ENCODE measurements at regions not wholly inside any gene's neighbourhood (a gene's known extent, or its start where the extent isn't known, plus 50 kb on each side); places are given as distances from the start of the nearest gene placed in this dataset.
"Not testable (repeated sequence)": the region's sequence is repeated elsewhere in the genome, so short reads cannot be mapped to it uniquely, and the experiment has no call there.

DNA sequence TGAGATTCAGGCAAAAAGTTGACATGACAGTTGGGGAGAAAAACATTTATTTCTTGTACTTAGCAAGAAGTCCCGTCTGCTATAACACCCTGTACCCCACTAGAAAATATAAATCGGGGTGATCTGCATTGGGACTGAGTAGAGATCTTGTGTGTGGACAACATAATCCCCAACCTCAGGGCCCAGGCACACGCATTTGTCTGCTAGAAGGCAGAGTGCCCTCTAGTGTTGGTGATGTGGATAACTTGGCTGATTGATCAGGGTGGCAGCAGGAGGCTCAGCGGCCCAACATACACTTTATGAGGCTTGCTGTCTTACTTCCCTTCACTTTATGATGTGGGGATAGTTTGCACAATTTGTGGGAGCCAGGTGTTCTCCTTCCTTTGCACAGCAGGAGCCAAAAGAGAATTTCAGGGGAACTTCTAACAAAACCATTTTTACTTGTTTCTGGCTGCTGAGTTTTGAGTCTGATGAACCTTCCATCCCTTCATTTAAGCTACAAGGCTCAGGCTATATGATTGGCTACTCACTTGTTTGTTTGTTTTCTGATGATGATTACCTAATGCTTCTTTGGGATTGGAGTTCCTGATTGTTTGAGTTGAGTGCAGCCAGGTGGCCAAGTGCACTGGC lies 263.2 kb downstream of the DMAC1 start:
- DNase-seq: peak; percentile 81

- no peak for DNase-seq
Observed at GRCh38 chr9:7534211-7534935, 265.2 kb downstream of the DMAC1 start.

- DNase-seq: no peak
Observed at GRCh38 chr9:7533376-7534090, 266.0 kb downstream of the DMAC1 start.

DNA sequence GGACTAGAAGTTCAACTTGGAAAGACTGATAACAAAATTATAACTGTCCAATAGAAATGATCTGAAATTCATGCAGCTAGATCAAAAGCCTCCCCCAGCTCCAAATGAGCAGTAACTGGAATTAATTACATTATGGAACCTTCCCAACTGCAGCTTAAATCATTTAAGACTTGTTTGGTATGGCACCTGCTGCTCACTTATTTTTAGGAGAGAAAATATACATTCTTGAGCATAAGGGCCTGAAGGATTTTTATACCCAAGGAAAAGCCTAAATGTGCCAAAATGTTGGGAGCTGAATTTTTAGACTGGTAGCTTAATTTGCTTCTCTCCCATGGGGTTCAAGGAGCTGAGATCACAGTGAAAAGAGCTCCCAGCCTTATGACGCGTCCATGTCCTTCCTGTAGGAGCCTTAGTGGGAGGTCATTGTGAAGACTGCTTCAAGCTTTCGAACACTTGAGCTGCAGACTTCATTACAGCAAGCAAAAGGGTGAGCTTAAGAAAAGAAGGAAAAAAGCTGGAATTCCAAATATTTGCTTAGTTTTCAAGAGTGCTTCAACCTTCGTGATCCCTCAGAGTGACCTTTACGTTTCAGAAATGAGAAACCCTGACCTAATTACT lies 276.0 kb downstream of the DMAC1 start:
- DNase-seq: no peak

GRCh38 chr9:7520396-7520795 lies 279.2 kb downstream of the DMAC1 start:
- no peak for DNase-seq

- DNase-seq: no peak
Observed at GRCh38 chr9:7516376-7516775, 283.2 kb downstream of the DMAC1 start.

- DNase-seq: no peak
Observed at GRCh38 chr9:7510199-7510598, 289.4 kb downstream of the DMAC1 start.

GRCh38 chr9:7509576-7510145 lies 289.9 kb downstream of the DMAC1 start:
- DNase-seq: no peak

- no peak for DNase-seq
Observed at GRCh38 chr9:7508516-7508915, 291.1 kb downstream of the DMAC1 start.

DNA sequence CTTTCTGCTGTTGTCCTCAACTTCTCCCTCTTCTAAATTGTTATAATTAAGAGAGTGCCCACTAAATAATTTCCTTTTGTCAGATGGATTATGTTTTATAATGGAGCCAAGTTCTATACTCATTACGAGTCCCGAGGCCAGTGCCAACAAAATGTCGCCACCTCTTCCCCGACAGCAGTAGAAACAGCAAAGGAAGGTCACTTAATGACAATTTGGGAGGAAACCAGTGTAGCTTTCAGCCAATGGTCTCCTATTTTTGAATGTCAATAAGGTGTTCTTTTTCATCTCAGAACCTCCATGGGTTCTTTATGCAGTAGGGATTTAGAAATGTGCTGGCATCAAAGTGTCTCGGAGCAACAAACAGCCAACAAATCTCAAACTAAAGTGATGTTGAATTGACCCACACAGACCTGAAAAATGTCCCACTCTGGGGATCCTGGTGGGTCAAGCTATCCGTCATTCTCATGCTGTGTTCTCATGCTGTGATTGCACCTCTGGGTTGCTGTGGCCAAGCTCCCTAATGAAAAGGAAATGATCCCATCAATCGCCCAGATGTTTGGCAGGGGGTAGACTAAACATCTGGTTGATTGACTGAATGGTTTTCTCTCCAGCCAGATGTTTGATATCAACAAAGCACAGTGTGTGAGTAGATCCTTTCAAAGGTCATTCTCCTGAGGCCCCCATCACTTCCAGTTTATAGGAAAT lies 291.9 kb downstream of the DMAC1 start:
- DNase-seq: no peak

- no peak for DNase-seq
Observed at GRCh38 chr9:7507026-7507425, 292.6 kb downstream of the DMAC1 start.

DNA sequence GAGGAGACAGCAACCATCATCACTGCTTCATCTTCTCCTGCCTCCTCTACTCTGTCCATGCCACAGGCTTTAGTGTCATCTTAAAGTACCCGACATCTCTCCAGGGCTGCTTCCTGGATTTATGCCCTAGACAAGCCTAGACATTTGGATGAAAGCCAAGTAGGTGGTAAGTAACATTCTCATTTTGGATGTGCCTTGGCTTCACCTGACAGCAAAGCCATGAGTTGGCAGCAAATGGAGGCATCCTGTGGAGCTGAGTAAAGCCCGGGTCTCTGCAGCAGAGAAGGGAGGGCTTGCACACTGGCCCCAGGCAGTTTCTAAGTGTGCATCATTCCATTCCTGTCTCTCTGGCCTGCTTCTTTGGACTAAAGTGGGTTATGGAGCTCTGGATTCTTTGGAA lies 299.1 kb downstream of the DMAC1 start:
- no peak for DNase-seq

GRCh38 chr9:7491641-7492040 lies 307.9 kb downstream of the DMAC1 start:
- DNase-seq: no peak

DNA sequence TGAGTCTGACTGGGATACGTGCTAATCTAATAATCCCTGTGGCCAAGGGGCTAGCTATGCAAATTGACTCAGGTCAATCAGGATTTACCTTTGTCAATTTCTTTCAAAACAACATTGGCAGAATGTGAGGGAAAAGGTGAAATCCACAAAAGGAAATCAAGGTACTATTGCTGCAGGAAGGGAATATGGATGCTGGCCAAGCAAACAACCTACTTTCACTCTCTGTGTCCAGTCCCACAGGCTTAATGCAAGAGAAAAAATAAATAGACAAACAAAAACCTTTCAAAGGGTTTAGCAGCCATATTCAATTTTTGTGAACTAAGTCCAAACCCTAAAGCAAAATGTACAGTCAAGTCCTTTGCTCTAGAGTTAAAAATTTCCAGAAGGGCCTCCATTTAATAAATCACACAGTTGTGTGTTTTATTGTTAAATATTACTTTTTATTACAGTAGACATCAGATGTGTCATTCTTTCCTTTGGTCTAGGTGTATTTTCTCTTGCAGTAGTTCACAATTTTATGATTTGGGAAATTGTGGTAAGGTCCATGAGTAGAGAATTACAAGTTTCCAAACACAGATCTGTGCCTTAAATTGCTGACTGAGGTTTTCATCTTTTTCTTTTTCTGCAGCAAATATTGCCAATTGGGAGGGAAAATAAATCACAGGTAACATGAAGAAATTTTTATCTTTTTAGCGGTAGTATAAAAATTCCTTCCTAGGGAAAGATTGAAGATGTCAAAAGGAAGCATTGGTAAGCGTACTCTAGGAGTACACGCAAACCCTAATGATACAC lies 309.1 kb downstream of the DMAC1 start:
- no peak for DNase-seq

DNA sequence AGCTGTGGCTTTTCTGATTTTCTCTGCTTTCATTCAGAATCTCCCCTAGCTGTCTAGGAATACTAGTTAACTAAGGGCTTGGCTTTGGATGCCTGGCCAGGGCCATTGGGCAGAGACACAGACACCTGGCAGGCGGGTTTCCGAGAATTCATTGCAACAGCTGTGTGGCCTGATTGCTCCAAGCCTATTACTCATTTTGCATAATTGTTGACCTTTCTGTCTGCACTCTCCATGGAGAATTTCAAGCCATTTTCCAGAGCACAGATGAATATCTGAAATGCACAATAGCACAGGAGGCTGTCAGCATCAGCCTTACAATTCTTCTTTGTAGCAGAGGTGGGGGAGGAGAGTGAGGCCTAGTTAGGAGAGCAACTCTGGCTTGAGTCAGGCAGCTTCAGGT lies 310.5 kb downstream of the DMAC1 start:
- DNase-seq: no peak

DNA sequence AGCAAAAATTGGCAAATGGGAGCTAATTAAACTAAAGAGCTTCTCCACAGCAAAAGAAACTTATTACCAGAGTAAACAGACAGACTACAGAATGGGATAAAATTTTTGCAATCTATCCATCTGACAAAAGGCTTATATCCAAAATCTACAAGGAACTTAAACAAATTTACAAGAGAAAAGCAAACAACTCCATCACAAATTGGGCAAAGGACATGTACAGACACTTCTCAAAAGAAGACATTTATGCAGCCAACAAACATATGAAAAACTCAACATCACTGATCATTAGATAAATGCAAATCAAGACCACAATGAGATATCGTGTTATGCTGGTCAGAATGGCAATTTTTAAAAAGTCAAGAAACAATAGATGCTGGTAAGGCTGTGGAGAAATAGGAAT lies 315.6 kb downstream of the DMAC1 start:
- not testable (repeated sequence) for DNase-seq

DNA sequence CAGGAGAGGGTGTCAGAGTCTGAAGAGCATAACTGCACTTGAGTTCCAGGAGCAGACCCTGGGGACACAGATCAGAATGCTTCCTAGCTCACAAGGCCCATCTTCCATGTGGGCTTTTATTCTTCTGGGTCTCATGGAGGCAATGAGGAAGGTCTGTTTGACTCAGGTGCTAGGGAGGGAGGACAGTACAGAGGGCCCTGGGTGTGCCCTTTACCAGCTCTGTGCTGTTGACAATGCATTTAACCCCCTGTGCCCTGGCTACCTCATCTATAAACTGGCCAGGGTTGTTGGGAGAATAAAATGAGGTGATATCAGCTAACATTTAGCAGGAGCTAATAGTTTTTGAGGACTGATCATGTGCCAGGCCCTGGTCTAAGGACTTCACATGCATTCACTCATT lies 318.0 kb downstream of the DMAC1 start:
- no peak for DNase-seq

GRCh38 chr9:7479300-7479699 lies 320.3 kb downstream of the DMAC1 start:
- peak; percentile 12 for DNase-seq

DNA sequence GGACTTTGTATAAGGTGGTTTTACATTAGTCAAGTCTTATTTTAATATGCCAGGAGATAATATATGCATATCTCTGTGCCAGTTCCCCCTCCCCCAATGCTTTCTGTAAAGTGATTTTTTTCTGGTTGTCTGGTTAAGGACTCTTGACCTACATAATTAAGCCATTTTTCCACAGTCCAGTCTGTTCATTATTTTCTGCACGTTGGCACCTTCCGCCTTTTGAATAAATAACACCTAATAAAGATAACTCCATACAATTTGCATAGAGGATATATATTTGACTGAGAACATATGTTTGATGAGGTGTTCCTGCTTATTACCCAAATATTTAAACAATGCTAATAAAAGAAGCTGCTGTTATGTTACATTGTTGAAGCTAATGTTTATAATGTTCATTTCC lies 320.9 kb downstream of the DMAC1 start:
- no peak for DNase-seq

DNA sequence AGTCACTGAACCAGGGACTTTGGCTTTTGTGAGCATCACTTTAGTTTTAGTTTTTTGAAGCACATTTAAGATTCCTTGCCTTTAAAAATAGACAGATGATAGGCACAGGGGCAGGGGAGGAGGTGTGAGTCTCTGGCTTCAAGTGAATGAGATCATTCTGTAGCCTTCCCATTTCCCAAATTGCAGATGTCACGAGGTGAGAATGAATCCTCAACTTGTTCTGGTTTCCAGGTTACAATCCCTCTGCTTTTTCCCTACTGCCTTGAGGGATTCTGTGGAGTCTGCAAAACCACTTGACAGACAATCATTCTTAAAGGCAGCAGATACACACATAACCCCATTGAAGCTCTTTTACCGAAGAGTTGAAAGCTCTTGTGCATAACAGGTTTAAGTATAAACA lies 332.4 kb downstream of the DMAC1 start:
- no peak for DNase-seq

- no peak for DNase-seq
Observed at GRCh38 chr9:7461791-7462190, 337.8 kb downstream of the DMAC1 start.

Data from hematopoietic multipotent progenitor cell treated with erythropoietin and hydrocortisone succinate and interleukin-3 and kit ligand, for 4 days (in vitro differentiated cells).